ENCODE measurements at regions not wholly inside any gene's neighbourhood (a gene's known extent, or its start where the extent isn't known, plus 50 kb on each side); places are given as distances from the start of the nearest gene placed in this dataset.
"Not testable (repeated sequence)": the region's sequence is repeated elsewhere in the genome, so short reads cannot be mapped to it uniquely, and the experiment has no call there.

DNA sequence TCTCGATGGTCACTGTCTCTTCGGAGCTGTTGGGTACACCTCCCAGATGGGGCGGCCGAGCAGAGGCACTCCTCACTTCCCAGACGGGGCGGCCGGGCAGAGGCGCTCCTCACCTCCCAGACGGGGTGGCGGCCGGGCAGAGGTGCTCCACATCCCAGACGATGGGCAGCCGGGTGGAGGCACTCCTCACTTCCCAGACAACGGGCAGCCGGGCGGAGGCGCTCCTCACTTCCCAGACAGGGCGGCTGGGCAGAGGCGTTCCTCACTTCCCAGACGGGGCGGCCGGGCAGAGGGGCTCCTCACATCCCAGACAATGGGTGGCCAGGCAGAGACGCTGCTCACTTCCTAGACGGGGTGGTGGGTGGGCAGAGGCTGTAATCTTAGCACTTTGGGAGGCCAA, 112.6 kb upstream of the EGR2 start:
- not testable (repeated sequence) for TF ChIP-seq EZH2 (IDR thresholded peaks at IDR 0.05; ENCODE audit: borderline replicate concordance, low read length)
- TF ChIP-seq, protein P1, sequence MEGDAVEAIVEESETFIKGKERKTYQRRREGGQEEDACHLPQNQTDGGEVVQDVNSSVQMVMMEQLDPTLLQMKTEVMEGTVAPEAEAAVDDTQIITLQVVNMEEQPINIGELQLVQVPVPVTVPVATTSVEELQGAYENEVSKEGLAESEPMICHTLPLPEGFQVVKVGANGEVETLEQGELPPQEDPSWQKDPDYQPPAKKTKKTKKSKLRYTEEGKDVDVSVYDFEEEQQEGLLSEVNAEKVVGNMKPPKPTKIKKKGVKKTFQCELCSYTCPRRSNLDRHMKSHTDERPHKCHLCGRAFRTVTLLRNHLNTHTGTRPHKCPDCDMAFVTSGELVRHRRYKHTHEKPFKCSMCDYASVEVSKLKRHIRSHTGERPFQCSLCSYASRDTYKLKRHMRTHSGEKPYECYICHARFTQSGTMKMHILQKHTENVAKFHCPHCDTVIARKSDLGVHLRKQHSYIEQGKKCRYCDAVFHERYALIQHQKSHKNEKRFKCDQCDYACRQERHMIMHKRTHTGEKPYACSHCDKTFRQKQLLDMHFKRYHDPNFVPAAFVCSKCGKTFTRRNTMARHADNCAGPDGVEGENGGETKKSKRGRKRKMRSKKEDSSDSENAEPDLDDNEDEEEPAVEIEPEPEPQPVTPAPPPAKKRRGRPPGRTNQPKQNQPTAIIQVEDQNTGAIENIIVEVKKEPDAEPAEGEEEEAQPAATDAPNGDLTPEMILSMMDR (conservative IDR thresholded peaks at IDR 0.05 in 1 of 2, IDR thresholded peaks at IDR 0.05 in 1 of 2; ENCODE audit: extremely low read depth in 1 of 2, insufficient read depth in 1 of 2, low read depth in 1 of 2, low read length in 2 of 2), result not testable (repeated sequence)

Data from mammary epithelial cell (primary cell).